ENCODE measurements at regions not wholly inside any gene's neighbourhood (a gene's known extent, or its start where the extent isn't known, plus 50 kb on each side); places are given as distances from the start of the nearest gene placed in this dataset.

- TF ChIP-seq SIN3A (IDR thresholded peaks at IDR 0.05; ENCODE audit: borderline replicate concordance, insufficient read depth, low read length) (no peak), POLR2AphosphoS5 (IDR thresholded peaks at IDR 0.05; ENCODE audit: low read depth, low read length) (no peak), TAF1 (IDR thresholded peaks at IDR 0.05; ENCODE audit: borderline replicate concordance, insufficient read depth, low read length) (no peak), REST (IDR thresholded peaks at IDR 0.05; ENCODE audit: insufficient read depth in 1 of 2, low read depth in 2 of 2, low read length in 2 of 2) (no peak), FOXP2 (optimal IDR thresholded peaks at IDR 0.05; ENCODE audit: borderline replicate concordance, extremely low read depth, extremely low read length, insufficient read depth) (no peak)
These were observed 203.5 kb upstream of the PHF14 start for GRCh38 chr7:10770176-10770575.

Measured in PFSK-1 (cell line).